Skeletal muscle tissue (tissue), 3 donors: ENCODE measurements at regions not wholly inside any gene's neighbourhood (a gene's known extent, or its start where the extent isn't known, plus 50 kb on each side); places are given as distances from the start of the nearest gene placed in this dataset.

Source experiments
- H3K27ac ChIP-seq: one replicate; pipeline ENCODE4 v1.7.0; 2013; ENCODE audit warnings: mild to moderate bottlenecking, low read depth, low read length, inconsistent platforms
- H3K27me3 ChIP-seq, 3 donors: one replicate each; pipeline ENCODE4 v1.7.0; 2013; ENCODE audit warnings: low read length in 3 of 3; ENCODE audit not compliant: control insufficient read depth in 3 of 3, insufficient read depth in 3 of 3
- H3K36me3 ChIP-seq, 3 donors: one replicate each; pipeline ENCODE4 v1.7.0; 2013; ENCODE audit warnings: low read length in 3 of 3; ENCODE audit not compliant: control insufficient read depth in 3 of 3, insufficient read depth in 3 of 3
- H3K4me1 ChIP-seq, 3 donors: one replicate each; pipeline ENCODE4 v1.7.0; 2013; ENCODE audit warnings: low read length in 3 of 3, mild to moderate bottlenecking in 3 of 3; ENCODE audit not compliant: control insufficient read depth in 3 of 3, insufficient read depth in 3 of 3
- H3K4me3 ChIP-seq, 3 donors: one replicate each; pipeline ENCODE4 v1.7.0; 2013; ENCODE audit warnings: low read length in 3 of 3
- H3K9ac ChIP-seq, 3 donors: one replicate each; pipeline ENCODE4 v1.7.0; 2013; ENCODE audit warnings: low read length in 3 of 3, mild to moderate bottlenecking in 3 of 3, moderate library complexity in 2 of 3, low read depth in 1 of 3
- H3K9me3 ChIP-seq, 3 donors: one replicate each; pipeline ENCODE4 v1.7.0; 2013; ENCODE audit warnings: low read length in 3 of 3; ENCODE audit not compliant: control insufficient read depth in 3 of 3
- donor health status: Osteomylitis.

- H3K36me3 ChIP-seq: no peaks in the 10 kb centered on the region
- H3K9me3 ChIP-seq: no peaks in the 10 kb centered on the region
- H3K4me3 ChIP-seq: no peak overlapping the region
- H3K4me1 ChIP-seq: no peaks in the 10 kb centered on the region
- H3K9ac ChIP-seq: no peak overlapping the region
- H3K27me3 ChIP-seq: no peaks in the 10 kb centered on the region
- no peak overlapping the region for H3K27ac ChIP-seq
Observed at GRCh38 chr9:107214381-107214780, 68.7 kb upstream of the RAD23B start.

DNA sequence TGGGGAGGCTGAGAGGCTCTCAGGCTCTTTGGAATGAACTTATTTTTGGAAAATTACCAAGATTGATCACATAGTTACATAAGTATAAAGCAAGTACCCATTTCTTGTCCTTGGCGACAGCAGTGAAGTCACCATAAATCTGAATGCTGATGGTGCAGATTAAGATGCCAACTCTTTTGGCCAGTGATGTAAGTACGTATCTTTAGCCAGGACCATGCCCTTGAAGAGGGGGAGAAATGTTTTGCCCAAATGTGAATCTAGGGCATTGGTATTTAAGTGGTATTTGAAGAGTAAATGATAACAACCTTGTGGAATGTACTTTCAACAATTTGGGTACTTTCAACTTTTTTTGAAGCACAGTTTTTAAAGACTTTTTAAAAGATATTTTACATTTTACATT is 68.2 kb upstream of the RAD23B start:
- H3K9me3 ChIP-seq: no peaks in the 10 kb centered on the region
- no peaks in the 10 kb centered on the region for H3K4me1 ChIP-seq
- no peaks in the 10 kb centered on the region for H3K36me3 ChIP-seq
- no peak overlapping the region for H3K4me3 ChIP-seq
- H3K27ac ChIP-seq: no peak overlapping the region
- H3K27me3 ChIP-seq: no peaks in the 10 kb centered on the region
- no peak overlapping the region for H3K9ac ChIP-seq

GRCh38 chr9:107215381-107215780 is 67.7 kb upstream of the RAD23B start:
- H3K4me1 ChIP-seq: no peaks in the 10 kb centered on the region
- H3K9me3 ChIP-seq: no peaks in the 10 kb centered on the region
- no peaks in the 10 kb centered on the region for H3K36me3 ChIP-seq
- no peak overlapping the region for H3K27ac ChIP-seq
- H3K4me3 ChIP-seq: no peak overlapping the region
- H3K9ac ChIP-seq: no peak overlapping the region
- H3K27me3 ChIP-seq: no peaks in the 10 kb centered on the region

DNA sequence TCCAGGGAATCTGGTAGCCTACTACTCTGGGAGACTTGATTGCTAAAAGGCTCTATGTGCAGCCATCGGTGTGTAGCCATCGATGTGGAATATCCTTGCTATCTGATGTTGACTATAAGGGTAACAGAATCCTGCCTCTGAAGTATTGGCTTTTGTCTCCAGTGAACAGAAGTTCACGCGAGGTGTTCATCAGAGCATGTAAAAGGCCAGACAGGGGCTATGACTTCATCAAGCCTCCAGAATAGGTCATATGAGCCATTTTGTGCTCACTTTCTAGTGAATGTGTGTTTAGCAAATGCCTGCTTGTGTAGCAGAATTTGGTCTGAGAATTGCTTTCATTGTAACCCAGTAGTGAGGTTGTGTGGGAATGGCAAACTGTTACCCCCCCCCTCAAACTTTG is 66.8 kb upstream of the RAD23B start:
- Histone ChIP-seq H3K36me3 (no peaks in the 10 kb centered on the region), H3K9ac (no peak overlapping the region), H3K4me3 (no peak overlapping the region), H3K9me3 (no peaks in the 10 kb centered on the region), H3K4me1 (no peaks in the 10 kb centered on the region), H3K27me3 (no peaks in the 10 kb centered on the region), H3K27ac (no peak overlapping the region)

- no peak overlapping the region for H3K9ac ChIP-seq
- no peaks in the 10 kb centered on the region for H3K9me3 ChIP-seq
- peaks cover 0 to 4% (median 0%) of the 10 kb centered on the region in 3 donors for H3K4me1 ChIP-seq
- H3K27me3 ChIP-seq: no peaks in the 10 kb centered on the region
- no peak overlapping the region for H3K27ac ChIP-seq
- no peaks in the 10 kb centered on the region for H3K36me3 ChIP-seq
- H3K4me3 ChIP-seq: no peak overlapping the region
Observed at GRCh38 chr9:107218829-107219485, 64.1 kb upstream of the RAD23B start.

GRCh38 chr9:107219486-107220077 is 63.5 kb upstream of the RAD23B start:
- H3K9ac ChIP-seq: no peak overlapping the region
- H3K27ac ChIP-seq: no peak overlapping the region
- H3K27me3 ChIP-seq: no peaks in the 10 kb centered on the region
- H3K4me1 ChIP-seq: peaks cover 0 to 4% (median 0%) of the 10 kb centered on the region in 3 donors
- no peak overlapping the region for H3K4me3 ChIP-seq
- no peaks in the 10 kb centered on the region for H3K9me3 ChIP-seq
- H3K36me3 ChIP-seq: no peaks in the 10 kb centered on the region

DNA sequence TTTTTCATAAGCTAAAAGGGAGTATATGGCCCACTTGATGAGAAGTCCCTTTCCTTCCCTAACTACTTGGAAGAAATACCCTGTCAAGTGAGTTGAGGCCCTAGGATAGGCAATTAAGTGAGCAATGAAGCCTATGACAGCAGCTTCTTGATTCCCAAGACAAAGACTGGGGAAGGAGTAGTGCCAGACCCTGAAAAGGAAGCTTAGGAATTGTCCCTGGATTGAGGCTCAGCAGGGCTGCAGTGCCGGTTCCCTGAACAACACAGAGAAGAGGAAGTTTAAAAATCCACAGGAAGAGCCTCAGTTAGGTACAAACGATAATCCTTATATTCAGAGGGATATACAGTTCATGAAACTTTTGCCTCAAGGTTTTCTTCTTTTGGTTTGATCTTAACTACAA is 61.8 kb upstream of the RAD23B start:
- H3K9ac ChIP-seq: no peak overlapping the region
- no peak overlapping the region for H3K4me3 ChIP-seq
- H3K4me1 ChIP-seq: peaks cover 0 to 4% (median 0%) of the 10 kb centered on the region in 3 donors
- H3K36me3 ChIP-seq: no peaks in the 10 kb centered on the region
- H3K27me3 ChIP-seq: no peaks in the 10 kb centered on the region
- H3K27ac ChIP-seq: no peak overlapping the region
- H3K9me3 ChIP-seq: no peaks in the 10 kb centered on the region

- Histone ChIP-seq H3K4me1 (peaks cover 0 to 4% (median 0%) of the 10 kb centered on the region in 3 donors), H3K27ac (no peak overlapping the region), H3K9ac (no peak overlapping the region)
Observed at GRCh38 chr9:107222020-107222522, 61.0 kb upstream of the RAD23B start.

GRCh38 chr9:107223381-107223780 is 59.7 kb upstream of the RAD23B start:
- Histone ChIP-seq H3K4me3 (no peak overlapping the region), H3K9ac (no peak overlapping the region), H3K36me3 (no peaks in the 10 kb centered on the region), H3K4me1 (peaks cover 0 to 4% (median 0%) of the 10 kb centered on the region in 3 donors), H3K27me3 (no peaks in the 10 kb centered on the region), H3K27ac (no peak overlapping the region), H3K9me3 (no peaks in the 10 kb centered on the region)

More at GRCh38 chr9:107222020-107222522, 61.0 kb upstream of the RAD23B start:
- Histone ChIP-seq H3K36me3 (no peaks in the 10 kb centered on the region), H3K27me3 (no peaks in the 10 kb centered on the region), H3K4me3 (no peak overlapping the region), H3K9me3 (no peaks in the 10 kb centered on the region)

GRCh38 chr9:107224252-107224651 is 58.8 kb upstream of the RAD23B start:
- H3K9me3 ChIP-seq: no peaks in the 10 kb centered on the region
- H3K27me3 ChIP-seq: no peaks in the 10 kb centered on the region
- H3K4me1 ChIP-seq: peaks cover 0 to 4% (median 0%) of the 10 kb centered on the region in 3 donors
- H3K36me3 ChIP-seq: no peaks in the 10 kb centered on the region
- no peak overlapping the region for H3K4me3 ChIP-seq
- no peak overlapping the region for H3K27ac ChIP-seq
- H3K9ac ChIP-seq: no peak overlapping the region
